Activated naive CD4-positive, alpha-beta T cell treated with anti-CD3 and anti-CD28 coated beads, Interleukin-2, amount 50 U/mL, for 24 hours (primary cell): ENCODE measurements at regions not wholly inside any gene's neighbourhood (a gene's known extent, or its start where the extent isn't known, plus 50 kb on each side); places are given as distances from the start of the nearest gene placed in this dataset.

ENCODE experiments used
- H3K27ac Mint-ChIP-seq: one replicate; pipeline ENCODE4 v1.8.0; 2021; ENCODE audit warnings: mild to moderate bottlenecking, mixed read lengths
- H3K27me3 Mint-ChIP-seq: one replicate; pipeline ENCODE4 v1.8.0; 2021; ENCODE audit warnings: mixed read lengths
- H3K36me3 Mint-ChIP-seq: one replicate; pipeline ENCODE4 v1.8.0; 2021; ENCODE audit warnings: mixed read lengths
- H3K4me1 Mint-ChIP-seq: one replicate; pipeline ENCODE4 v1.8.0; 2021; ENCODE audit warnings: mixed read lengths
- H3K4me3 Mint-ChIP-seq: one replicate; pipeline ENCODE4 v1.8.0; 2021; ENCODE audit warnings: mild to moderate bottlenecking, mixed read lengths
- H3K9me3 Mint-ChIP-seq: one replicate; pipeline ENCODE4 v1.8.0; 2021; ENCODE audit warnings: mixed read lengths

- Mint-ChIP-seq H3K27ac (no peak overlapping the region), H3K9me3 (no peaks in the 10 kb centered on the region), H3K27me3 (no peaks in the 10 kb centered on the region), H3K36me3 (no peaks in the 10 kb centered on the region), H3K4me3 (no peak overlapping the region), H3K4me1 (no peaks in the 10 kb centered on the region)
These were observed 192.6 kb upstream of the FGGY start for GRCh38 chr1:59104191-59104760.

GRCh38 chr1:59105548-59106507, 191.1 kb upstream of the FGGY start:
- Mint-ChIP-seq H3K4me3 (no peak overlapping the region), H3K27me3 (no peaks in the 10 kb centered on the region), H3K36me3 (no peaks in the 10 kb centered on the region)

GRCh38 chr1:59107516-59107915, 189.4 kb upstream of the FGGY start:
- Mint-ChIP-seq H3K36me3 (no peaks in the 10 kb centered on the region), H3K4me1 (no peaks in the 10 kb centered on the region), H3K27ac (no peak overlapping the region), H3K27me3 (no peaks in the 10 kb centered on the region), H3K9me3 (no peaks in the 10 kb centered on the region), H3K4me3 (no peak overlapping the region)

More at GRCh38 chr1:59105548-59106507, 191.1 kb upstream of the FGGY start:
- Mint-ChIP-seq H3K27ac (no peak overlapping the region), H3K4me1 (no peaks in the 10 kb centered on the region), H3K9me3 (no peaks in the 10 kb centered on the region)

- no peaks in the 10 kb centered on the region for H3K9me3 Mint-ChIP-seq
- H3K27ac Mint-ChIP-seq: no peak overlapping the region
- no peaks in the 10 kb centered on the region for H3K27me3 Mint-ChIP-seq
- no peak overlapping the region for H3K4me3 Mint-ChIP-seq
- H3K4me1 Mint-ChIP-seq: no peaks in the 10 kb centered on the region
- H3K36me3 Mint-ChIP-seq: no peaks in the 10 kb centered on the region
These were observed 189.0 kb upstream of the FGGY start for GRCh38 chr1:59107916-59108315.

- Mint-ChIP-seq H3K27ac (no peak overlapping the region), H3K27me3 (no peaks in the 10 kb centered on the region), H3K4me1 (no peaks in the 10 kb centered on the region), H3K4me3 (no peak overlapping the region), H3K36me3 (no peaks in the 10 kb centered on the region), H3K9me3 (no peaks in the 10 kb centered on the region)
These were observed 188.2 kb upstream of the FGGY start for GRCh38 chr1:59108481-59109317.

- Mint-ChIP-seq H3K36me3 (no peaks in the 10 kb centered on the region), H3K4me1 (no peaks in the 10 kb centered on the region), H3K4me3 (no peak overlapping the region), H3K27ac (no peak overlapping the region), H3K9me3 (no peaks in the 10 kb centered on the region), H3K27me3 (no peaks in the 10 kb centered on the region)
These were observed 186.6 kb upstream of the FGGY start for GRCh38 chr1:59110271-59110670.

- no peaks in the 10 kb centered on the region for H3K9me3 Mint-ChIP-seq
- H3K27me3 Mint-ChIP-seq: no peaks in the 10 kb centered on the region
- no peak overlapping the region for H3K4me3 Mint-ChIP-seq
- no peak overlapping the region for H3K27ac Mint-ChIP-seq
- H3K4me1 Mint-ChIP-seq: peaks cover 3% of the 10 kb centered on the region
- no peaks in the 10 kb centered on the region for H3K36me3 Mint-ChIP-seq
These were observed 182.9 kb upstream of the FGGY start for GRCh38 chr1:59113876-59114457.

- H3K4me3 Mint-ChIP-seq: no peak overlapping the region
- no peak overlapping the region for H3K27ac Mint-ChIP-seq
- H3K36me3 Mint-ChIP-seq: no peaks in the 10 kb centered on the region
- peaks cover 3% of the 10 kb centered on the region for H3K4me1 Mint-ChIP-seq
- H3K9me3 Mint-ChIP-seq: no peaks in the 10 kb centered on the region
- H3K27me3 Mint-ChIP-seq: no peaks in the 10 kb centered on the region
These were observed 181.0 kb upstream of the FGGY start for GRCh38 chr1:59115865-59116264.

GRCh38 chr1:59116920-59117542, 179.9 kb upstream of the FGGY start:
- Mint-ChIP-seq H3K9me3 (no peaks in the 10 kb centered on the region), H3K4me3 (no peak overlapping the region), H3K27ac (no peak overlapping the region), H3K27me3 (no peaks in the 10 kb centered on the region), H3K36me3 (no peaks in the 10 kb centered on the region), H3K4me1 (peaks cover 3% of the 10 kb centered on the region)

- Mint-ChIP-seq H3K27ac (no peak overlapping the region), H3K4me1 (peaks cover 5% of the 10 kb centered on the region), H3K36me3 (peaks cover 2% of the 10 kb centered on the region), H3K4me3 (no peak overlapping the region), H3K9me3 (no peaks in the 10 kb centered on the region), H3K27me3 (peaks cover 4% of the 10 kb centered on the region)
These were observed 174.4 kb upstream of the FGGY start for GRCh38 chr1:59122527-59122926.

GRCh38 chr1:59123081-59123681, 173.7 kb upstream of the FGGY start:
- H3K9me3 Mint-ChIP-seq: no peaks in the 10 kb centered on the region
- H3K27ac Mint-ChIP-seq: no peak overlapping the region
- H3K36me3 Mint-ChIP-seq: peaks cover 2% of the 10 kb centered on the region
- H3K4me3 Mint-ChIP-seq: no peak overlapping the region
- H3K4me1 Mint-ChIP-seq: peaks cover 5% of the 10 kb centered on the region
- H3K27me3 Mint-ChIP-seq: peaks cover 4% of the 10 kb centered on the region

GRCh38 chr1:59124166-59124565, 172.7 kb upstream of the FGGY start:
- H3K4me1 Mint-ChIP-seq: peaks cover 5% of the 10 kb centered on the region
- no peaks in the 10 kb centered on the region for H3K9me3 Mint-ChIP-seq
- peaks cover 4% of the 10 kb centered on the region for H3K27me3 Mint-ChIP-seq
- H3K36me3 Mint-ChIP-seq: peaks cover 2% of the 10 kb centered on the region
- no peak overlapping the region for H3K4me3 Mint-ChIP-seq
- H3K27ac Mint-ChIP-seq: no peak overlapping the region

- peaks cover 2% of the 10 kb centered on the region for H3K36me3 Mint-ChIP-seq
- H3K4me1 Mint-ChIP-seq: peaks cover 5% of the 10 kb centered on the region
- peak overlapping the region; percentile 19 for H3K27ac Mint-ChIP-seq
- no peaks in the 10 kb centered on the region for H3K9me3 Mint-ChIP-seq
- H3K4me3 Mint-ChIP-seq: no peak overlapping the region
- H3K27me3 Mint-ChIP-seq: peaks cover 4% of the 10 kb centered on the region
These were observed 171.7 kb upstream of the FGGY start for GRCh38 chr1:59125154-59125553.

GRCh38 chr1:59125676-59126320, 171.1 kb upstream of the FGGY start:
- Mint-ChIP-seq H3K4me3 (no peak overlapping the region), H3K4me1 (peaks cover 5% of the 10 kb centered on the region), H3K9me3 (no peaks in the 10 kb centered on the region), H3K27ac (no peak overlapping the region), H3K27me3 (peaks cover 4% of the 10 kb centered on the region), H3K36me3 (peaks cover 2% of the 10 kb centered on the region)
